Right lobe of liver (tissue), 4 donors: ENCODE measurements at regions not wholly inside any gene's neighbourhood (a gene's known extent, or its start where the extent isn't known, plus 50 kb on each side); places are given as distances from the start of the nearest gene placed in this dataset.

Experiments used
- CTCF ChIP-seq, 4 donors: fragments of 200-600 bp in 3 of 4; fragments of 450-650 bp in 1 of 4; IDR thresholded peaks; one replicate each; pipeline versions ENCODE4 v1.5.1 to v1.8.0; 2016 to 2022; ENCODE audit warnings: antibody characterized with exemption in 4 of 4, mild to moderate bottlenecking in 2 of 4
- POLR2A ChIP-seq: fragments of 450-650 bp; IDR thresholded peaks from one replicate; pipeline ENCODE4 v1.6.1; 2017; ENCODE audit warnings: antibody characterized with exemption, mild to moderate bottlenecking
- donor health status: DM: no; HTN: no; CAD: no.
- donor health status: DM: no; HTN: no; CAD: no.
- donor health status: DM: no; HTN: yes; CAD: no.

DNA sequence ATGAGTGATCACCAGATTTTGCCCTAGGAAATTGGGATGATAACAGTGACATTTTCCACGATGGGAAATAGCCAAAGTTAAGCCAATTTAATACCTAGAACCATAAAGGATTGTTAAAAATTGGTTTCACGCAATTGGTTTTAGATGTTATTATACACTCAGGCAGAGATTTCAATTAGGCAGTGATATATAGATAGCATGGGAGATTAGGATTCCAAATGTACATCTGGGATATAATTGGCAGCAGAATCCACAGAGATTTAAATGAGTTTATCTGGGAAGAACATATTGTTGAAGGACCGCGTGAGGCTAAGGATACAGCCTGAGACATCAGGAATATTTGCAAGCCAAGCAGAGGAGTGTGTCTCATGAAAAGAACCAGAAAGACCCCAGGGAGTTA lies 351.6 kb downstream of the GPM6A start:
- no peak for TF ChIP-seq CTCF (IDR thresholded peaks at IDR 0.05)
- TF ChIP-seq POLR2A = no peak
